BE2C (cell line): ENCODE measurements at regions not wholly inside any gene's neighbourhood (a gene's known extent, or its start where the extent isn't known, plus 50 kb on each side); places are given as distances from the start of the nearest gene placed in this dataset.
"Not testable (repeated sequence)": the region's sequence is repeated elsewhere in the genome, so short reads cannot be mapped to it uniquely, and the experiment has no call there.

Experiments used
- DNase-seq: peaks from one replicate; pipeline ENCODE4 v3.0.0-alpha.2; 2020
- H3K27me3 ChIP-seq: fragments of 250-450 bp; sonication (Bioruptor Pico); 2 replicates; pipeline ENCODE4 v1.5.1; 2020; ENCODE audit warnings: mild to moderate bottlenecking
- H3K36me3 ChIP-seq: fragments of 250-450 bp; sonication (Bioruptor Pico); 2 replicates; pipeline ENCODE4 v1.5.1; 2020; ENCODE audit warnings: mild to moderate bottlenecking
- H3K4me1 ChIP-seq: fragments of 250-450 bp; sonication (Bioruptor Pico); 2 replicates; pipeline ENCODE4 v1.5.1; 2020
- H3K4me3 ChIP-seq: 2 replicates; pipeline ENCODE4 v1.5.1; 2011; ENCODE audit warnings: low read depth, low read length
- H3K9me3 ChIP-seq: fragments of 250-450 bp; sonication (Bioruptor Pico); 2 replicates; pipeline ENCODE4 v1.5.1; 2020
- TF ChIP-seq, protein P1 (sequence below): IDR thresholded peaks from 2 replicates; pipeline ENCODE4 v1.5.1; 2012; ENCODE audit warnings: mild to moderate bottlenecking, low read depth, low read length

DNA sequence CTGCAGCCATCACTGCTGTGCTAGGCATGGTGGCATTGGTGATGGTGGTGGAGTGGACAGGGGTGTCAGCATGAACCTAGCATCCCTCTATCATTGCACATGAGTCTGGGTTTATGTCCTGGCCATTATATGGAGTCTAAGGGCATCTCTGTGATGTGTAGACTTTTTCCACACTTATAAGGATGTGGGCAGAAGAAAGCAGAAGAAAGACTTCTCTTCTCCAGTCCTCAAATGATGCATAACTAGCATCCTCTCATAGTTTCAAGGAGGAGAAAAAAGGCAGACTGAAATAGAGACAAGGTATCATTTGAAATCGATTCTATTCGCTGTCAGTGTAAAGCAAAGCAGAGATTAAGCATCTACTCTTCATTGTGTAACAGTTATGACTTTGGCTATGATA is 140.0 kb upstream of the ATXN1 start:
- no peaks in the 10 kb centered on the region for H3K27me3 ChIP-seq
- no peak overlapping the region for H3K4me3 ChIP-seq
- DNase-seq = no peak
- TF ChIP-seq, protein P1, sequence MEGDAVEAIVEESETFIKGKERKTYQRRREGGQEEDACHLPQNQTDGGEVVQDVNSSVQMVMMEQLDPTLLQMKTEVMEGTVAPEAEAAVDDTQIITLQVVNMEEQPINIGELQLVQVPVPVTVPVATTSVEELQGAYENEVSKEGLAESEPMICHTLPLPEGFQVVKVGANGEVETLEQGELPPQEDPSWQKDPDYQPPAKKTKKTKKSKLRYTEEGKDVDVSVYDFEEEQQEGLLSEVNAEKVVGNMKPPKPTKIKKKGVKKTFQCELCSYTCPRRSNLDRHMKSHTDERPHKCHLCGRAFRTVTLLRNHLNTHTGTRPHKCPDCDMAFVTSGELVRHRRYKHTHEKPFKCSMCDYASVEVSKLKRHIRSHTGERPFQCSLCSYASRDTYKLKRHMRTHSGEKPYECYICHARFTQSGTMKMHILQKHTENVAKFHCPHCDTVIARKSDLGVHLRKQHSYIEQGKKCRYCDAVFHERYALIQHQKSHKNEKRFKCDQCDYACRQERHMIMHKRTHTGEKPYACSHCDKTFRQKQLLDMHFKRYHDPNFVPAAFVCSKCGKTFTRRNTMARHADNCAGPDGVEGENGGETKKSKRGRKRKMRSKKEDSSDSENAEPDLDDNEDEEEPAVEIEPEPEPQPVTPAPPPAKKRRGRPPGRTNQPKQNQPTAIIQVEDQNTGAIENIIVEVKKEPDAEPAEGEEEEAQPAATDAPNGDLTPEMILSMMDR = no peak
- H3K4me1 ChIP-seq = no peaks in the 10 kb centered on the region
- H3K36me3 ChIP-seq = no peaks in the 10 kb centered on the region
- H3K9me3 ChIP-seq = no peaks in the 10 kb centered on the region

DNA sequence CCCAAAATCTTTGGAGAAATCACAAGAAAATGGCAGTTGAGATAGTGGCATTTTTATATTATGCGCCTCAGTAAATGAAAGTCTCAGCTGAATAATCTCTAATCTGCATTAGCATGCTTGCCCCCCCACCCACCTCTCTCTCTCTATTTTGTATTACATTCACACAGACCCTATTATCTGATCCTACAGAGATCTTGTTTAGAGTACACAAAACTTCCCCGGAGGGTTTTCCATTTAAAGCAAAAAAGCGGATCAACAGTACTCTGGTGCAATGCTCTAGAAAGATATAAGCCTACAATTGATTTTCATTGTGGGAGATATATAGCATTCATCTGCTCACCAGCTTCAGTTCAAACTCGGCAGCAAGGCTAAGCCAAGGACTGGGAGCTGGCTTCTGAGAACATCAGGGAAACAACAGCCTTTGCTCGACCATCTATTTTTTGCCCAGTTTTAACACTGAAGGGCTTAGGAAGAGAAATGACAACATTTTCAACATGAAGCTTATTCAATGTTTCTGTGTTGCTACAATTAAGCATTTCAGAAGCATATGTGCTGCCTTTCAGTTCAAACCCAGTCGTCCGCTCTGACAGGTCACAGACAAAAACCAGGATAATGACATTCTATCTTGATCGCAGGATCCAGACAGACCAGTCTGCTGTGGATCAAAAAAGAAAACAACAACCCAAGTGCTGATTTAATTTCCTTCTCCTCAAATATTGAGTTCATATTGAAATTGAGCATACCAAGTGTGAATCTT is 137.6 kb upstream of the ATXN1 start:
- no peak for DNase-seq
- Histone ChIP-seq H3K36me3 (no peaks in the 10 kb centered on the region), H3K27me3 (no peaks in the 10 kb centered on the region), H3K4me1 (no peaks in the 10 kb centered on the region), H3K4me3 (no peak overlapping the region), H3K9me3 (no peaks in the 10 kb centered on the region)
- TF ChIP-seq, protein P1 = no peak

GRCh38 chr6:16897669-16898068 is 136.4 kb upstream of the ATXN1 start:
- Histone ChIP-seq H3K9me3 (no peaks in the 10 kb centered on the region), H3K36me3 (no peaks in the 10 kb centered on the region), H3K4me3 (no peak overlapping the region), H3K27me3 (no peaks in the 10 kb centered on the region), H3K4me1 (no peaks in the 10 kb centered on the region)
- no peak for DNase-seq
- TF ChIP-seq, protein P1 = no peak

GRCh38 chr6:16894301-16894700 is 133.0 kb upstream of the ATXN1 start:
- Histone ChIP-seq H3K4me1 (no peaks in the 10 kb centered on the region), H3K4me3 (no peak overlapping the region), H3K27me3 (no peaks in the 10 kb centered on the region), H3K36me3 (no peaks in the 10 kb centered on the region), H3K9me3 (no peaks in the 10 kb centered on the region)
- DNase-seq = no peak
- TF ChIP-seq, protein P1 = no peak

DNA sequence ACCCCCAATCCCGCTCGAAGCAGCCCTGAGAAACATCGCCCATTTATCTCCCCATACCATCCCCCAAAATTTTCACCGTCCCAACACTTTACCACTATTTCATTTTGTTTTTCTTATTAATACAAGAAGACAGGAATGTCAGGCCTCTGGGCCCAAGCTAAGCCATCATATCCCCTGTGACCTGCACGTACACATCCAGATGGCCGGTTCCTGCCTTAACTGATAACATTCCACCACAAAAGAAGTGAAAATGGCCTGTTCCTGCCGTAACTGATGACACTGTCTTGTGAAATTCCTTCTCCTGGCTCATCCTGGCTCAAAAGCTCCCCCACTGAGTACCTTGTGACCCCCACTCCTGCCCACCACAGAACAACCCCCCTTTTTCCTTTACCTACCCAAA is 129.8 kb upstream of the ATXN1 start:
- not testable (repeated sequence) for H3K9me3 ChIP-seq, DNase-seq, H3K4me3 ChIP-seq, H3K36me3 ChIP-seq, H3K4me1 ChIP-seq, H3K27me3 ChIP-seq

- DNase-seq = no peak
- Histone ChIP-seq H3K27me3 (no peaks in the 10 kb centered on the region), H3K4me3 (no peak overlapping the region), H3K36me3 (no peaks in the 10 kb centered on the region), H3K4me1 (no peaks in the 10 kb centered on the region), H3K9me3 (no peaks in the 10 kb centered on the region)
- TF ChIP-seq, protein P1 = no peak
Measured at GRCh38 chr6:16885411-16886160, 124.3 kb upstream of the ATXN1 start.
